ENCODE measurements at regions not wholly inside any gene's neighbourhood (a gene's known extent, or its start where the extent isn't known, plus 50 kb on each side); places are given as distances from the start of the nearest gene placed in this dataset.

DNA sequence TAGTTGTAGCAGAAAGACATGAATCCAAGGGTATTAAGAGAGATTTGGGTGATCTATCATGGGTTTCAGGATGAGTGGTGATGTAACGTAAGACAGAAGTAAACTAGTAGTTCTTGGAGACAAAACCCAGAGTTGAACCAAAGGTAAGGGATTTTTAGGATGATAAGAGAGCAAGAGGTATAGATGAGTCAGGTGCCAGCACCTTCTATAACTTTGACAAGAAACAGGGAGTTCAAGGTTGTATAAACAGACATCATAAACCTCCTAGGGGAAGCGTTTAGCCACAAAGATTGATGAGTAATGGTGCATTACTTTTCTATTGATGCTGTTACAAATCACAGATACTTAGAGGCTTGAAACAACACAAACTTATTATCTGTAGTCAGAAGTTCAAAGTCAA, 447.3 kb upstream of the ARHGEF26 start:
- DNase-seq (ENCODE audit: low read depth, low spot score) = no peak
- H3K27ac ChIP-seq (ENCODE audit: low read depth, low read length) = no peak overlapping the region
- CTCF ChIA-PET = no interaction called here
- POLR2A ChIA-PET = no interaction called here
- H4K20me1 ChIP-seq (ENCODE audit: insufficient read depth) = no peaks in the 10 kb centered on the region
- no peaks in the 10 kb centered on the region for H3K79me2 ChIP-seq (ENCODE audit: insufficient read depth, low read length)
- no peaks in the 10 kb centered on the region for H3K4me1 ChIP-seq (ENCODE audit: control insufficient read depth in 1 of 2, insufficient read depth in 2 of 2, low read length in 2 of 2)
- intact Hi-C loops (cut with micrococcal nuclease) = no loop called here
- no peak overlapping the region for H3K4me2 ChIP-seq (ENCODE audit: low read length)
- no peaks in the 10 kb centered on the region for H3K9me3 ChIP-seq (ENCODE audit: control insufficient read depth in 1 of 2, insufficient read depth in 1 of 2, low read depth in 1 of 2, low read length in 2 of 2)
- no peaks in the 10 kb centered on the region for H3K36me3 ChIP-seq (ENCODE audit: control insufficient read depth in 1 of 2, insufficient read depth in 2 of 2, low read length in 2 of 2)
- H3K27me3 ChIP-seq (ENCODE audit: insufficient read depth, low read length) = no peaks in the 10 kb centered on the region
- RAD21 ChIA-PET (ENCODE audit: low non-redundant PET in 1 of 2, low total read pairs in 2 of 2, uncharacterized antibody in 2 of 2, unreplicated experiment in 2 of 2) = no interaction called here
- no peak overlapping the region for H3K9ac ChIP-seq (ENCODE audit: low read length)
- H3K9me2 ChIP-seq (ENCODE audit: insufficient read depth) = no peaks in the 10 kb centered on the region
- no peak for ATAC-seq
- no peak overlapping the region for H2AFZ ChIP-seq (ENCODE audit: low read depth, low read length, poor library complexity, severe bottlenecking)
- TF ChIP-seq TCF7L2 (IDR thresholded peaks at IDR 0.05; ENCODE audit: borderline replicate concordance, extremely low read depth, insufficient read depth, insufficient read length) (peak; percentile 60), SP1 (IDR thresholded peaks at IDR 0.05; ENCODE audit: low read depth) (no peak)
- BruUV-seq (replicated peaks) = no TSS peak
- H3K4me3 ChIP-seq (replicated peaks in 1 of 2; ENCODE audit: low read depth in 1 of 2, low read length in 2 of 2) = no peak overlapping the region

DNA sequence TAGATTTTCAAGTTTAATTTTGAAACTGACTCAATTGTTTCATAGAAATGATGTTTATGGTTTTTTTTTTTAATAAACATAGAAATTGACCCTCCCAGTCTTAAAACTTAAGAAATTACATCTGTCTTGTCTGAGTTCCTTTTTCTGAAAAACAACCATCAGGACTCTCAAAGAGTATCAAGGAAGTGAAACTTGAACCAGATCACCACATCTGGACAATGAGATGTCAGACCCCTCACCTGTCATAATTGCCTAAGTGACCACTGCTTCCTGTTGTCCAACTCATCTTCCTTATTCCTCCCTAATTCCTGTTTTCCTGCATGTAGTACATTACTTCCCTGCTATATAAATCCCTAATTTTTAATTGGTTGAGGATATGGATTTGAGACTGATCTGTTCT, 441.5 kb upstream of the ARHGEF26 start:
- H3K27me3 ChIP-seq (ENCODE audit: insufficient read depth, low read length) = no peaks in the 10 kb centered on the region
- H3K4me2 ChIP-seq (ENCODE audit: low read length) = no peak overlapping the region
- no peak overlapping the region for H3K4me3 ChIP-seq (replicated peaks in 1 of 2; ENCODE audit: low read depth in 1 of 2, low read length in 2 of 2)
- intact Hi-C loops (cut with micrococcal nuclease) = no loop called here
- H3K79me2 ChIP-seq (ENCODE audit: insufficient read depth, low read length) = no peaks in the 10 kb centered on the region
- H3K9me2 ChIP-seq (ENCODE audit: insufficient read depth) = no peaks in the 10 kb centered on the region
- no peak overlapping the region for H2AFZ ChIP-seq (ENCODE audit: low read depth, low read length, poor library complexity, severe bottlenecking)
- H3K9me3 ChIP-seq (ENCODE audit: control insufficient read depth in 1 of 2, insufficient read depth in 1 of 2, low read depth in 1 of 2, low read length in 2 of 2) = no peaks in the 10 kb centered on the region
- H3K36me3 ChIP-seq (ENCODE audit: control insufficient read depth in 1 of 2, insufficient read depth in 2 of 2, low read length in 2 of 2) = no peaks in the 10 kb centered on the region
- H3K4me1 ChIP-seq (ENCODE audit: control insufficient read depth in 1 of 2, insufficient read depth in 2 of 2, low read length in 2 of 2) = no peaks in the 10 kb centered on the region
- BruUV-seq (replicated peaks) = no TSS peak
- no peaks in the 10 kb centered on the region for H4K20me1 ChIP-seq (ENCODE audit: insufficient read depth)
- RAD21 ChIA-PET (ENCODE audit: low non-redundant PET in 1 of 2, low total read pairs in 2 of 2, uncharacterized antibody in 2 of 2, unreplicated experiment in 2 of 2) = no interaction called here
- H3K9ac ChIP-seq (ENCODE audit: low read length) = no peak overlapping the region
- POLR2A ChIA-PET = no interaction called here
- no peak overlapping the region for H3K27ac ChIP-seq (ENCODE audit: low read depth, low read length)
- ATAC-seq (no peak), DNase-seq (ENCODE audit: low read depth, low spot score) (no peak)
- CTCF ChIA-PET = no interaction called here
- no peak for TF ChIP-seq POLR2AphosphoS5 (IDR thresholded peaks at IDR 0.05; ENCODE audit: low read depth, low read length)
- TF ChIP-seq FOSL1 (IDR thresholded peaks at IDR 0.05; ENCODE audit: low read depth) = no peak
- TF ChIP-seq, protein P1, sequence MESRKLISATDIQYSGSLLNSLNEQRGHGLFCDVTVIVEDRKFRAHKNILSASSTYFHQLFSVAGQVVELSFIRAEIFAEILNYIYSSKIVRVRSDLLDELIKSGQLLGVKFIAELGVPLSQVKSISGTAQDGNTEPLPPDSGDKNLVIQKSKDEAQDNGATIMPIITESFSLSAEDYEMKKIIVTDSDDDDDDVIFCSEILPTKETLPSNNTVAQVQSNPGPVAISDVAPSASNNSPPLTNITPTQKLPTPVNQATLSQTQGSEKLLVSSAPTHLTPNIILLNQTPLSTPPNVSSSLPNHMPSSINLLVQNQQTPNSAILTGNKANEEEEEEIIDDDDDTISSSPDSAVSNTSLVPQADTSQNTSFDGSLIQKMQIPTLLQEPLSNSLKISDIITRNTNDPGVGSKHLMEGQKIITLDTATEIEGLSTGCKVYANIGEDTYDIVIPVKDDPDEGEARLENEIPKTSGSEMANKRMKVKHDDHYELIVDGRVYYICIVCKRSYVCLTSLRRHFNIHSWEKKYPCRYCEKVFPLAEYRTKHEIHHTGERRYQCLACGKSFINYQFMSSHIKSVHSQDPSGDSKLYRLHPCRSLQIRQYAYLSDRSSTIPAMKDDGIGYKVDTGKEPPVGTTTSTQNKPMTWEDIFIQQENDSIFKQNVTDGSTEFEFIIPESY (IDR thresholded peaks at IDR 0.05; ENCODE audit: extremely low read depth, insufficient replicate concordance, low read length) = no peak
- TF ChIP-seq CBX3 (IDR thresholded peaks at IDR 0.05; ENCODE audit: low read depth) = no peak
- TF ChIP-seq YY1 (IDR thresholded peaks at IDR 0.05; ENCODE audit: extremely low read depth, insufficient replicate concordance, low read depth, low read length) = no peak
- TF ChIP-seq SIN3A (IDR thresholded peaks at IDR 0.05; ENCODE audit: low read depth) = no peak
- TF ChIP-seq ATF3 (IDR thresholded peaks at IDR 0.05) = no peak
- no peak for TF ChIP-seq CTCF (IDR thresholded peaks at IDR 0.05 in 2 of 3, conservative IDR thresholded peaks at IDR 0.05 in 1 of 3; ENCODE audit: borderline replicate concordance in 1 of 3, insufficient read depth in 1 of 3, low read depth in 2 of 3, low read length in 2 of 3)
- no peak for TF ChIP-seq RAD21 (IDR thresholded peaks at IDR 0.05; ENCODE audit: low read depth)
- TF ChIP-seq SRF (IDR thresholded peaks at IDR 0.05; ENCODE audit: low read depth) = no peak
- no peak for TF ChIP-seq ELF1 (IDR thresholded peaks at IDR 0.05; ENCODE audit: borderline replicate concordance, low read depth)
- no peak for TF ChIP-seq CEBPB (IDR thresholded peaks at IDR 0.05; ENCODE audit: low read depth)
- TF ChIP-seq JUND (IDR thresholded peaks at IDR 0.05) = no peak
- TF ChIP-seq, protein P2, sequence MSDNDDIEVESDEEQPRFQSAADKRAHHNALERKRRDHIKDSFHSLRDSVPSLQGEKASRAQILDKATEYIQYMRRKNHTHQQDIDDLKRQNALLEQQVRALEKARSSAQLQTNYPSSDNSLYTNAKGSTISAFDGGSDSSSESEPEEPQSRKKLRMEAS (IDR thresholded peaks at IDR 0.05) = no peak
- TF ChIP-seq EZH2phosphoT487 (IDR thresholded peaks at IDR 0.05; ENCODE audit: borderline replicate concordance) = no peak

Data from HCT116 (cell line).